GM10266 (cell line): ENCODE measurements at regions not wholly inside any gene's neighbourhood (a gene's known extent, or its start where the extent isn't known, plus 50 kb on each side); places are given as distances from the start of the nearest gene placed in this dataset.

Experiments
- DNase-seq: peaks from one replicate; pipeline ENCODE4 v3.0.0; 2012; ENCODE audit errors: extremely low spot score
- TF ChIP-seq, protein P1 (sequence below): IDR thresholded peaks from 2 replicates; pipeline ENCODE4 v1.5.1; 2012; ENCODE audit warnings: mild to moderate bottlenecking, low read depth; ENCODE audit not compliant: control insufficient read depth, insufficient read depth; ENCODE audit errors: missing control alignments

DNA sequence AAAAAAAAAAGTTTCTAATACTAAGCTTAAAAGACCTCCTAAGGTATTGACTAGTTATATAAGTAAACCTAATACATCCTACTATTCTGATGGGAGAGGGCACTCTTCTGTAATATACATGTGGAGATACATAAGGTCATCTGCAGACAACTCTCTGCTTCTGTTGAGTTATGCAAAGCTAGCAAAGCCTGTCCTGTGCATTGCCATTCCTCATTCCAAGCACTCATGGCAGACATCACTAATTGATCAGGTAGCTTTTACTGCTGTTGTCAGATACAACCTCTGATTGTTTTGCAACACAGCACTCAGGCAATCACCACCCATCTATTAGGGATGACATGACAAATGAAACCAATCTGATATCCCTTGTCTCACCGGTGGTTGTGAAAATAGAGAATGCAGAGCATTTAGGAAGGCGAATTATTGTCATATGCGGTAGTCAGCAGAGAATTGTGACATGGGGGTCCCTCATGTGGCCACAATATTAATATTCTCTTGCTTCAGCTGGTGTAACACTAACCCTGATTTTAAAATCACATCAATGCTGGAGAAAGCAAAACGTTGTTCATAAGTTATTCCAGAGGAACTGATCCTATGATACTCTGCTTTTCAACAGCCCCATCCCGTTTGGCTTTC lies 416.5 kb upstream of the GYPC start:
- DNase-seq = no peak
- TF ChIP-seq, protein P1, sequence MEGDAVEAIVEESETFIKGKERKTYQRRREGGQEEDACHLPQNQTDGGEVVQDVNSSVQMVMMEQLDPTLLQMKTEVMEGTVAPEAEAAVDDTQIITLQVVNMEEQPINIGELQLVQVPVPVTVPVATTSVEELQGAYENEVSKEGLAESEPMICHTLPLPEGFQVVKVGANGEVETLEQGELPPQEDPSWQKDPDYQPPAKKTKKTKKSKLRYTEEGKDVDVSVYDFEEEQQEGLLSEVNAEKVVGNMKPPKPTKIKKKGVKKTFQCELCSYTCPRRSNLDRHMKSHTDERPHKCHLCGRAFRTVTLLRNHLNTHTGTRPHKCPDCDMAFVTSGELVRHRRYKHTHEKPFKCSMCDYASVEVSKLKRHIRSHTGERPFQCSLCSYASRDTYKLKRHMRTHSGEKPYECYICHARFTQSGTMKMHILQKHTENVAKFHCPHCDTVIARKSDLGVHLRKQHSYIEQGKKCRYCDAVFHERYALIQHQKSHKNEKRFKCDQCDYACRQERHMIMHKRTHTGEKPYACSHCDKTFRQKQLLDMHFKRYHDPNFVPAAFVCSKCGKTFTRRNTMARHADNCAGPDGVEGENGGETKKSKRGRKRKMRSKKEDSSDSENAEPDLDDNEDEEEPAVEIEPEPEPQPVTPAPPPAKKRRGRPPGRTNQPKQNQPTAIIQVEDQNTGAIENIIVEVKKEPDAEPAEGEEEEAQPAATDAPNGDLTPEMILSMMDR = no peak

DNA sequence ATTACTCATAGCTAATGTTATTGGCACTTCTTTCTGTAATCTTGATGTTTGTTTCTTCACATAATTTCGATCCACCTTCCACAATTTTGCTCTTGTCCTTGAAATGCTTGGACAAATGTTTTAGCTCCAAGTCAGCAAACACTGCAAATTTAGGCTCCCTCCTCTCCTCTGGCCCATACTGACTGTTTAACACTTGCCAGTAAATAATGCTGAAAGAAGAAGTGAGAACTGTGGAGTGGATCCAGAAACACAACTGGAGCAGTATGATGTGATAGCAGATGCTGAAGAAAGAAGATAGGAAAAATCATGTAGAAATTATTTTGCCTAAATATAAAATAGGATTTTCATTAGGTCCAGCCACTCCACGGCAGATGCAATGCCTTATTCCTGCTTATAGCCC lies 415.0 kb upstream of the GYPC start:
- TF ChIP-seq, protein P1 = no peak

DNA sequence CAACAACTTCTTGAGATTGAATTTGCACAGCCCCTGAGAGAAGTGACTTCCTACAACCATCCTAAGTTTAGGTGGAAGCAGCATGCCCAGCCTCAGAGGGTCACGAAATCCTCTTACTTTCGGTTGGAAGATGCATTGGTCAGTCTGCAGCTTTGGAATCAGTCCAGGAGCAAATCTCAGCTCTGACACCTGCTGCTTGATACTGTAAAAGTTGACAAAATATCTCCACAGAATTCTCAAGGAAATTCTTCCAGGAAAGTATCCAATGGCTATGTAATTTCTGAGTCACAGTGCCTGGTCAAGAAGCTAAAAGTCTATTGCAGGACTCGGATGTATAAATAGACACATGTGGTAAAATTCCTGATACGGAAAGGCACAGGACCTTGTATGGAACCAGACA lies 414.5 kb upstream of the GYPC start:
- DNase-seq = no peak
- TF ChIP-seq, protein P1 = no peak

More for the DNA sequence above, 415.0 kb upstream of the GYPC start:
- no peak for DNase-seq

DNA sequence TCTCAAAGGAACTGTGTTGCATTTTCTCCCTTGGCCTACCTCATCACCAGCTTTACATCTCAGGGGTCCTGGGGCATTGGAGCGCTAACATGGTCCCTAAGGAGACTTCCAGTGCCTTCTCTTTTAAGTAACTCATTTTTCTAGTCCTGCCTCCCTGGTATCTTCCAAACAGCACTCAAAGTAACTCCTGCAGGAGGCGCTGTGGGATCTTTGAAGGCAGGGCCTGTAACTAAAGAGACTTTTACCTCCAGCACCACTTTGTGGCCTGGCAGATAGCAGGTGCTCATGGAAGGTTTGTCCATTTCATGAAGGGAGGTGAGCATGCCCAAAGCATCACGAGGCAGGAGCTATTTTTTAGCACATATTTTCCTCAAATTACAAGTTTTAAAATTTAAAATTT lies 411.0 kb upstream of the GYPC start:
- peak; percentile 35 for DNase-seq
- TF ChIP-seq, protein P1 = peak; percentile 51

DNA sequence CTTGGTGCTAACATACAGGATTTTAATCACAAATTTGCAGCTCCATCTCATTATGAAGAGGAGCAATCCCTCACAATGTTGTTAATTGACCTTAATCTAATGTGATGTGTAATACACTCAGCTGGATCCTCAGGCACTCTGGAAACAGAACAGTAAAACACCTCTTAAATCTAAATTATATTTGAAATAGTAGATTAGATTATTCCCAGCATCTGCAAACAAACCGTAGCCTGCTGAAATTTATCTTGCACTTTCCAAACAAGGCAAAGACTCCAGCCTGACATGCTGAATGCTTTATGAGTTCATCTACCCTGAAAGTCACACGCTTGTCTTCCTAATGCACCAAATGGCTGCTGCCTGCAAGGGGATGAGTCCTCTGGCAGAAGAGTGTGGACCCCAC lies 402.3 kb upstream of the GYPC start:
- DNase-seq = no peak

DNA sequence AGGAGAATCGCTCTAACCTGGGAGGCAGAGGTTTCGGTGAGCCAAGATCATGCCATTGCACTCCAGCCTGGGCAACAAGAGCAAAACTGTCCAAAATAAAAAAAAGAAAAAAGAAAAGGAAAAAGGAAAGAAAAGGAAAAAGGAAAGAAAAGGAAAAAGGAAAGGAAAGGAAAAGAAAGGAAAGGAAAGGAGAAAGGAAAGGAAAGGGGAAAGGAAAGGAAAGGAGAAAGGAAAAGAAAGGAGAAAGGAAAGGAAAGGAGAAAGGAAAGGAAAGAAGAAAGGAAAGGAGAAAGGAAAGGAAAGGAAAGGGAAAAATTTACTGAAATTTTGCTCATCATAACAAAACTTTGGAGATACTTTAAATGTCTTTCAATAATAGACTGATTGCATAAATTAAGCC lies 391.3 kb upstream of the GYPC start:
- TF ChIP-seq, protein P1 = no peak
- DNase-seq = no peak

More for the DNA sequence above, 402.3 kb upstream of the GYPC start:
- TF ChIP-seq, protein P1 = no peak

DNA sequence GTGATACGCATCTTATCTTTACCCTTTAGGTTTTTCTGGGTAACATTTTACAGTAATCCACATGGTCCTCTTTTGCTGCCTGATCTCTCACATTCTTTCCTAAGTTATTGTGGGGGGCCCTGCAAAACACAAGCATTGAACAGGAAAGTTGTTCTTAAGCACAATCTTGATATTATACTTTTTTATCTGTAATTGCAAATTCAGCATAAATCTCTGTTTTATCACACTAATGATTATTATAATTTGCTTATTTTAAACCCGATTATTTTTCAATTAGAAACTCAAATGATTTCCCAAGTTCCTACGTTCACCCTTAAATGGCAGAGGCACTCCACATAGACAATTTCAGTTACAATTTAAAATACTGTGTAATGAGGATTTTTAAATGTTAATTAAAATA lies 386.0 kb upstream of the GYPC start:
- no peak for DNase-seq
- TF ChIP-seq, protein P1 = no peak
